Tibial artery (tissue), 4 donors: ENCODE measurements at regions not wholly inside any gene's neighbourhood (a gene's known extent, or its start where the extent isn't known, plus 50 kb on each side); places are given as distances from the start of the nearest gene placed in this dataset.
"Not testable (repeated sequence)": the region's sequence is repeated elsewhere in the genome, so short reads cannot be mapped to it uniquely, and the experiment has no call there.

Experiments used
- DNase-seq, 2 donors: peaks; one replicate each; pipeline ENCODE4 v3.0.0-alpha.2; 2019
- H3K27ac ChIP-seq, 2 donors: fragments of 200-600 bp; sonication (generic) in 1 of 2; 1 replicate in 1 of 2; 2 replicates in 1 of 2; pipeline ENCODE4 v1.5.1; 2018 to 2019; ENCODE audit warnings: mild to moderate bottlenecking in 1 of 2
- H3K27me3 ChIP-seq, 2 donors: fragments of 200-600 bp; sonication (generic) in 1 of 2; one replicate each; pipeline versions ENCODE4 v1.5.1 to v1.6.0; 2016 to 2019
- H3K36me3 ChIP-seq, 3 donors: fragments of 200-600 bp; sonication (generic) in 2 of 3; one replicate each; pipeline ENCODE4 v1.5.1; 2016 to 2019; ENCODE audit warnings: mild to moderate bottlenecking in 2 of 3
- H3K4me1 ChIP-seq, 4 donors: fragments of 200-600 bp; sonication (generic) in 2 of 4; 1 replicate in 3 of 4; 2 replicates in 1 of 4; pipeline ENCODE4 v1.5.1; 2016 to 2019
- H3K4me3 ChIP-seq, 2 donors: fragments of 200-600 bp; sonication (generic) in 1 of 2; 1 replicate in 1 of 2; 2 replicates in 1 of 2; pipeline ENCODE4 v1.5.1; 2018 to 2019; ENCODE audit warnings: mild to moderate bottlenecking in 2 of 2
- H3K9me3 ChIP-seq, 3 donors: fragments of 200-600 bp; sonication (generic) in 1 of 3; one replicate each; pipeline ENCODE4 v1.5.1; 2016 to 2019
- intact Hi-C: fragments of 100-400 bp; cut with DNase I; formaldehyde crosslinking; loops from one replicate; pipeline ENCODE4 v1.15.0; 2023; ENCODE audit warnings: low total_unique reads
- TF ChIP-seq, protein P1 (sequence below), 2 experiments: fragments of 200-600 bp in 1 of 2; fragments of 450-650 bp in 1 of 2; IDR thresholded peaks; one replicate each; pipeline ENCODE4 v1.5.1; 2017 to 2019; ENCODE audit warnings: antibody characterized with exemption in 2 of 2, mild to moderate bottlenecking in 1 of 2, moderate library complexity in 1 of 2

DNA sequence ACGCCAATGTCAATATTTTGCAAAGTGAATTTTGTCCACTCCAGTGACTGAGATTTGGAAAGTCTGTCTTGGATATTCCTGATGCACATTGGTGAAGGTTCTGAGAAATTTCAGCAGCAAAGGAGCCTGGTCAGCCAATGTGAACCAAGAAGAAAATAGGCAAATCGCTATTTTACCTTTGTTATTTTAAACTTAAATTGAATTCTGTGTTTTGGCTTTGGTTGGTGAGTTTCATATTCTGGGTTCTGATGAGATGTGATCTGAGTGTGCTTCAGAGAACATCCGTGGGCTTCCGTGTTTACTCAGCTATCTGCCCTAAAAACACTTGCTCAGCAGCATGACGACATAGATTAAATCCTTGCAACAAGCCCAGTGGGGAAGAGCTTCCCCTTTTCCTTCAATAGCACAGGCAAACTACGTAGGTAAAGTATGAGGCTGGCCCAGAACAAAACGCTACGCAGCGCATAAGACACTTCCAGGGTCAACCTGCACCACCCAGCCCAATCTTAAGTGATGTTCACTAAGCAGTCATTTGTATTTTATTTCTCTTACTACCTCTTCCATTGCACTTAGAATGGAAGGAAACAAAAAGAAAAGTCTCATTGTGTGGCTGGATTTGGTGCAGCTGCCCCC lies 176.4 kb upstream of the KAZN start:
- Histone ChIP-seq H3K36me3 (no peaks in the 10 kb centered on the region), H3K27me3 (peaks cover 0 to 13% of the 10 kb centered on the region in 2 donors), H3K27ac (no peak overlapping the region), H3K4me1 (no peaks in the 10 kb centered on the region), H3K4me3 (no peak overlapping the region), H3K9me3 (no peaks in the 10 kb centered on the region)
- TF ChIP-seq, protein P1, sequence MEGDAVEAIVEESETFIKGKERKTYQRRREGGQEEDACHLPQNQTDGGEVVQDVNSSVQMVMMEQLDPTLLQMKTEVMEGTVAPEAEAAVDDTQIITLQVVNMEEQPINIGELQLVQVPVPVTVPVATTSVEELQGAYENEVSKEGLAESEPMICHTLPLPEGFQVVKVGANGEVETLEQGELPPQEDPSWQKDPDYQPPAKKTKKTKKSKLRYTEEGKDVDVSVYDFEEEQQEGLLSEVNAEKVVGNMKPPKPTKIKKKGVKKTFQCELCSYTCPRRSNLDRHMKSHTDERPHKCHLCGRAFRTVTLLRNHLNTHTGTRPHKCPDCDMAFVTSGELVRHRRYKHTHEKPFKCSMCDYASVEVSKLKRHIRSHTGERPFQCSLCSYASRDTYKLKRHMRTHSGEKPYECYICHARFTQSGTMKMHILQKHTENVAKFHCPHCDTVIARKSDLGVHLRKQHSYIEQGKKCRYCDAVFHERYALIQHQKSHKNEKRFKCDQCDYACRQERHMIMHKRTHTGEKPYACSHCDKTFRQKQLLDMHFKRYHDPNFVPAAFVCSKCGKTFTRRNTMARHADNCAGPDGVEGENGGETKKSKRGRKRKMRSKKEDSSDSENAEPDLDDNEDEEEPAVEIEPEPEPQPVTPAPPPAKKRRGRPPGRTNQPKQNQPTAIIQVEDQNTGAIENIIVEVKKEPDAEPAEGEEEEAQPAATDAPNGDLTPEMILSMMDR (IDR thresholded peaks at IDR 0.05), result no peak
- intact Hi-C loops, result no loop called here
- no peak for DNase-seq

DNA sequence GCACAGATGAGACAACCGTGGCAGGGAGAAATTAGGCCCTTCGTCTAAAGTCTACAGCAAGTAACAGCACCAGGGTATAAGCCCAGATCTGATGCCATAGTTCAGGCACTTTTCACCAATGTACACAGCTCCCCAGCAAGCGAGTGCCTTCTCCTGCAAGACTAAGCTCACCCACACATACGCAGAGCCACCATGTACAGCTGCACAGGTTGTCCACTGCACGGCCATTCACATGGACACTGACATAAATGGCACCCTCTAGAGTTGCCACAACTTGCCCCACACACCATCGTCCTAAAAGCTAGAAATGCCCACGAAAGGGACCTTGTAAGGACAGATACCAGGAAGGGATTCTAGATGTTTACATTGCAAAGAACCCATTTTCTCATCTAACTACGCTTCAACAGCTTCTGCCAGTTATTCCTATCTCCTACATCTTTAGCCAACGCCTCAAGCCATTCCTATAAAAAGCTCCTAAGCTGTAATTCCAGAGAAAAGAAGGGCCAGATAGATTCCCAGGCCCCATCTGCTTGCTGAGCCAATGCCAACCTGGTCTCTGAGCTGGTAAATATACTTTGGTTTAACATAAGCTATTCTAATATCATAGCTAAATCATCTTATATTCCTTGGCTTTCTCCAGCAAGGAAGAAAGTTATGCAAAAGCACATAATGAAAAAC lies 174.0 kb upstream of the KAZN start:
- Histone ChIP-seq H3K9me3 (no peaks in the 10 kb centered on the region), H3K4me1 (no peaks in the 10 kb centered on the region), H3K36me3 (no peaks in the 10 kb centered on the region), H3K4me3 (no peak overlapping the region), H3K27me3 (peaks cover 0 to 10% of the 10 kb centered on the region in 2 donors), H3K27ac (no peak overlapping the region)
- DNase-seq, result no peak
- intact Hi-C loops, result no loop called here
- TF ChIP-seq, protein P1 (IDR thresholded peaks at IDR 0.05), result no peak

DNA sequence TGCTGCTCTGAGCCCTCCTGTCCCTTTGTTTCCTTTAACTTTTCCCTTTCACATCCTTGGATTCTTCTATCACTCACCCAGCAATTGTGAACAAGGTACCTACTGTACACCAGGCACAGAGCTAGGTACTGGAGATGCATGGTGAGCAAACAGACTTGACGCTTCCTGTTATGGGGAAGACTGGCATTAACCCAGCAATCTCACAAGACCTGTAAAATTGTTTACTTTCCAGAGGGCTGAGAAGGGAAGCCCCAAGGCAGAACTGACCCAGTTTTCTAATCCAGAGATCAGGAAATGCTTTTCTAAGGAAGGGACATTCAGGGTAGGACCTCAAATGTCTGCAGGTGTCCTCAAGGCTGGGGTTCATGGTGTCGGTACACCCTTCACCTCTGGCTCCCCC lies 171.6 kb upstream of the KAZN start:
- H3K4me1 ChIP-seq, result no peaks in the 10 kb centered on the region
- intact Hi-C loops, result no loop called here
- no peak overlapping the region for H3K4me3 ChIP-seq
- no peak for DNase-seq
- TF ChIP-seq, protein P1 (IDR thresholded peaks at IDR 0.05), result no peak
- H3K36me3 ChIP-seq, result no peaks in the 10 kb centered on the region
- no peak overlapping the region for H3K27ac ChIP-seq
- H3K9me3 ChIP-seq, result no peaks in the 10 kb centered on the region
- H3K27me3 ChIP-seq, result peaks cover 0 to 4% of the 10 kb centered on the region in 2 donors

DNA sequence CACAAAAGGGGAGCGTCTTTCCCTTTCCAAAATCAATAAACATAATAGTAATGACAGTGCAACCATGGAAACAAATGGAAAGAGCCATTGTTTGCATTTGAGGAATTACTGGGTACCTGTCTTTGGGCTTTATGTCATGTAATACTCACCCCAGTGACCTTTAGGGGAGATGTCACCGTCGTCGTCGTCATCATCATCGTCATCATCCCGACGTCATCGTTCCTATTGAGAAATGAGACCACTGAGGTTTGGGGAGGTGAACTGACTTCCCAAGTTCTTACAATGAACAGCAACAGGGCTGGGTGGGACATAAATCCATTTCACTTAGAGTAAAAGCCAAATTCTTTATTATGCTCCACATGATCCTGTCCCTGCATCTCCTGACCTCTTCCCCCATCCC lies 168.9 kb upstream of the KAZN start:
- Histone ChIP-seq H3K36me3 (no peaks in the 10 kb centered on the region), H3K27me3 (peaks cover 0 to 12% of the 10 kb centered on the region in 2 donors), H3K4me1 (no peaks in the 10 kb centered on the region), H3K4me3 (no peak overlapping the region), H3K27ac (no peak overlapping the region), H3K9me3 (no peaks in the 10 kb centered on the region)
- no peak for DNase-seq
- TF ChIP-seq, protein P1 (IDR thresholded peaks at IDR 0.05), result no peak
- intact Hi-C loops, result no loop called here

DNA sequence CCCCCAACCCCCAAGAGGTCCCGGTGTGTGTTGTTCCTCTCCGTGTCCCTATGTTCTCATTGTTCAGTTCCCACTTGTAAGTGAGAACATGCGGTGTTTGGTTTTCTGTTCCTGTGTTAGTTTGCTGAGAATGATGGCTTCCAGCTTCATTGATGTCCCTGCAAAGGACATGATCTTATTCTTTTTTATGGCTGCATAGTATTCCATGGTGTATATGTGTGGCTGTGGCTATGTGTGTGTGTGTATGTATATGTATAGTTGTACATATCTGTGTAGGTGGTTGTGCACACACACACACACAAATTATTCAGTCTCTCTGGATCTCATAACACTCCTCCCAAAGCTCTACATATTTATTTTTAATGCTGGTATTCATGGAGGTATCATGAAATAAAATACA lies 165.8 kb upstream of the KAZN start:
- H3K4me3 ChIP-seq, H3K4me1 ChIP-seq, H3K9me3 ChIP-seq, intact Hi-C loops, H3K27ac ChIP-seq, H3K36me3 ChIP-seq, DNase-seq: not testable (repeated sequence)
- peaks cover 0 to 24% of the 10 kb centered on the region in 2 donors for H3K27me3 ChIP-seq

DNA sequence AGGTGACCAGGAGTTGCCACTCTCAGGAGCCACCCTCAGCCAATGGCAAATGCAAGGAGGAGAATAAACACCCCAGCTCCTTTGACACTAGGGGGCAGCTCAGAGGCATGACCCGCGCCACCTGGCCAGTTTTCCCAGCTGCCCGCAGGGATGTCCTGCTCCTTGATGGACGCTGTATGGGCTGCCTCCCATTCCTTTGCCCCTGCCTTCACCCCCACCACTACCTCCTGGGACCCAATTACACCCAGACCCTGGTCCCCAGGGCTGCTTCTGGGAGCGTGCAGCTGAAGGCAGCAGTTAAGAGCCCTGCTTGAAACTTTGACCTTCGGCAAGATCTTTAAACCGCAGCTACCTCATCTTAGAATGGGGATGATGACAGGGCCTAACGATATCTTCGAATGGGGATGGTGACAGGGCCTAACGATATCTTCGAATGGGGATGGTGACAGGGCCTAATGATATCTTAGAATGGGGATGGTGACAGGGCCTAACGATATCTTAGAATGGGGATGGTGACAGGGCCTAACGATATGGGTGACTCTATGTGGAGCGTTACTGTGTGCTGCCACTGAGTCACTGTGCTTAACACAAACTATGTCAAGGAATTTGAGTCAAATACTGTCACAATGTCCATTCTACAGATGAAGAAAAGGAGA lies 163.0 kb upstream of the KAZN start:
- no peak for DNase-seq
- no peaks in the 10 kb centered on the region for H3K36me3 ChIP-seq
- H3K27ac ChIP-seq, result no peak overlapping the region
- intact Hi-C loops, result no loop called here
- peaks cover 0 to 31% of the 10 kb centered on the region in 2 donors for H3K27me3 ChIP-seq
- H3K9me3 ChIP-seq, result no peaks in the 10 kb centered on the region
- TF ChIP-seq, protein P1 (IDR thresholded peaks at IDR 0.05), result no peak
- H3K4me1 ChIP-seq, result no peaks in the 10 kb centered on the region
- no peak overlapping the region for H3K4me3 ChIP-seq
